ENCODE measurements at regions not wholly inside any gene's neighbourhood (a gene's known extent, or its start where the extent isn't known, plus 50 kb on each side); places are given as distances from the start of the nearest gene placed in this dataset.

GRCh38 chr4:120395746-120396145 is 329.1 kb upstream of the MAD2L1 start:
- ATAC-seq (no peak), DNase-seq (no peak)
- H3K27ac ChIP-seq, result no peak overlapping the region
- H3K4me1 ChIP-seq, result no peaks in the 10 kb centered on the region
- TF ChIP-seq, protein P1, sequence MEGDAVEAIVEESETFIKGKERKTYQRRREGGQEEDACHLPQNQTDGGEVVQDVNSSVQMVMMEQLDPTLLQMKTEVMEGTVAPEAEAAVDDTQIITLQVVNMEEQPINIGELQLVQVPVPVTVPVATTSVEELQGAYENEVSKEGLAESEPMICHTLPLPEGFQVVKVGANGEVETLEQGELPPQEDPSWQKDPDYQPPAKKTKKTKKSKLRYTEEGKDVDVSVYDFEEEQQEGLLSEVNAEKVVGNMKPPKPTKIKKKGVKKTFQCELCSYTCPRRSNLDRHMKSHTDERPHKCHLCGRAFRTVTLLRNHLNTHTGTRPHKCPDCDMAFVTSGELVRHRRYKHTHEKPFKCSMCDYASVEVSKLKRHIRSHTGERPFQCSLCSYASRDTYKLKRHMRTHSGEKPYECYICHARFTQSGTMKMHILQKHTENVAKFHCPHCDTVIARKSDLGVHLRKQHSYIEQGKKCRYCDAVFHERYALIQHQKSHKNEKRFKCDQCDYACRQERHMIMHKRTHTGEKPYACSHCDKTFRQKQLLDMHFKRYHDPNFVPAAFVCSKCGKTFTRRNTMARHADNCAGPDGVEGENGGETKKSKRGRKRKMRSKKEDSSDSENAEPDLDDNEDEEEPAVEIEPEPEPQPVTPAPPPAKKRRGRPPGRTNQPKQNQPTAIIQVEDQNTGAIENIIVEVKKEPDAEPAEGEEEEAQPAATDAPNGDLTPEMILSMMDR (IDR thresholded peaks at IDR 0.05 in 4 of 5, conservative IDR thresholded peaks at IDR 0.05 in 1 of 5), result no peak
- no peak for TF ChIP-seq POLR2A (IDR thresholded peaks at IDR 0.05)
- no peak overlapping the region for H3K4me3 ChIP-seq
- no peaks in the 10 kb centered on the region for H3K9me3 ChIP-seq
- intact Hi-C loops (cut with DNase I; ENCODE audit: low total_unique reads) (no loop called here), in situ Hi-C loops (cut with MboI; ENCODE audit: low sequenced_read_pairs in 4 of 4) (no loop called here)
- no peaks in the 10 kb centered on the region for H3K36me3 ChIP-seq
- H3K27me3 ChIP-seq, result no peaks in the 10 kb centered on the region

DNA sequence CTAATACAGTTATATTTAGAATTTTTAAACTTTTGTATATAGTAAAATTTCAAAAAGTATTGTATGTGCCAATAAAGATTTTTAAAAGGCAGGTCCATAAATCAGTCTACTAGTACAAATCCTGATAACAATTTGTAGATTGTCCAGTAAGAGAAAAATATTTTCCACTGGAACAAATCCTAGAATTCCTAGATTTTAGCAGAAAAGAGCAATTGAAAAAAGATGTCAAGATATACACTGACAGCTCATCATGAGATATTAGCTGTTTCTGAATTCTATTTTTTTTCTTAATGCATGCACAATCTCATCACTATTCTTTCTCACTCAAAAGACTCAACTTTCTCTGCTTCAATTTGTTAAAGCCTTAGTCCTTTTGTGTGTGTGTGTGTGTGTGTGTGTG is 289.2 kb upstream of the MAD2L1 start:
- ATAC-seq, result no peak
- Histone ChIP-seq H3K4me1 (no peaks in the 10 kb centered on the region), H3K36me3 (no peaks in the 10 kb centered on the region), H3K4me3 (no peak overlapping the region), H3K27ac (no peak overlapping the region), H3K9me3 (no peaks in the 10 kb centered on the region), H3K27me3 (no peaks in the 10 kb centered on the region)
- no peak for DNase-seq
- in situ Hi-C loops (cut with MboI; ENCODE audit: low sequenced_read_pairs in 4 of 4), result no loop called here
- intact Hi-C loops (cut with DNase I; ENCODE audit: low total_unique reads), result no loop called here
- TF ChIP-seq, protein P1 (IDR thresholded peaks at IDR 0.05 in 4 of 5, conservative IDR thresholded peaks at IDR 0.05 in 1 of 5), result no peak
- TF ChIP-seq POLR2A (IDR thresholded peaks at IDR 0.05), result no peak

GRCh38 chr4:120354381-120354780 is 287.7 kb upstream of the MAD2L1 start:
- no peaks in the 10 kb centered on the region for H3K36me3 ChIP-seq
- no peak overlapping the region for H3K27ac ChIP-seq
- no peaks in the 10 kb centered on the region for H3K27me3 ChIP-seq
- no peaks in the 10 kb centered on the region for H3K9me3 ChIP-seq
- H3K4me3 ChIP-seq, result no peak overlapping the region
- no peak for ATAC-seq
- TF ChIP-seq, protein P1 (IDR thresholded peaks at IDR 0.05 in 4 of 5, conservative IDR thresholded peaks at IDR 0.05 in 1 of 5), result no peak
- no peak for TF ChIP-seq POLR2A (IDR thresholded peaks at IDR 0.05)
- DNase-seq, result no peak
- no peaks in the 10 kb centered on the region for H3K4me1 ChIP-seq
- in situ Hi-C loops (cut with MboI; ENCODE audit: low sequenced_read_pairs in 4 of 4), result no loop called here
- intact Hi-C loops (cut with DNase I; ENCODE audit: low total_unique reads), result no loop called here

DNA sequence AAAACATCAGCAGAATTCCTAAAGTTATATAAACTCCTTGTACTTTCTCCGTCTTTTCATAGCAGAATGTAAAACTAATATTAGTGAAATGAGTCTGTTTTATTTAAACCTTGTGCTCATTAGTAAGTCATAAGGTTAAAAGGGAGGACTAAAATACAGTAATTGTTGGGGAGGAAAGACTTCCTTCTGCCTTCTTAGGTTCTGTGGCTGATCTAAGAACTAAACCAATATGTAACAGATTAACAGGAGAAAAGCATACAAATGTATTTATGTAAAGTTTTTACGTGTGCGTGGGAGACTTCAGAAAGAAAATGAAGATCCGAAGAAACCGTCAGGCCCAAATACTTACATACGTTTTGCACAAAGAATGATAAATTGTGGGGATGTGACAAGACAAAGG is 286.6 kb upstream of the MAD2L1 start:
- intact Hi-C loops (cut with DNase I; ENCODE audit: low total_unique reads), result no loop called here

DNA sequence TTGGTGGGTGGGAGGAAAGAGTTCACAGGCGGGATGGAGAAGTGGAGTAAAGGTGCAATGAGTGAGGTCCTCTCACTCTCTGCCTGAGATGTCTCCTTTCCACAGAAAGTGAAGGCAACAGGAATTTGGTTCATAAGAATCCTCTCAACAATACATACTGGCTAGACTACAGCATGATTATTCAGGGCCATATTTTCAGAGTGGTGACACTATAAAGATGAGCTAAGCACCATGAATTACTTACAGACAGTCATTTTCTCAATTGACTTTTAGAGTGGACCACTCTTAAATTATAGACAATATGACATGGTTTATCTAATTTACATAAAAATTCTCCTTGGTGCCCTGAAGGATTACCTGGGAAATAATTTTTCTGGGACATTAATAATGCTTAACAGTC is 286.1 kb upstream of the MAD2L1 start:
- Histone ChIP-seq H3K9me3 (no peaks in the 10 kb centered on the region), H3K4me1 (no peaks in the 10 kb centered on the region), H3K27me3 (no peaks in the 10 kb centered on the region), H3K27ac (no peak overlapping the region), H3K4me3 (no peak overlapping the region), H3K36me3 (no peaks in the 10 kb centered on the region)
- intact Hi-C loops (cut with DNase I; ENCODE audit: low total_unique reads) (no loop called here), in situ Hi-C loops (cut with MboI; ENCODE audit: low sequenced_read_pairs in 4 of 4) (no loop called here)
- DNase-seq, result no peak
- no peak for ATAC-seq
- TF ChIP-seq POLR2A (IDR thresholded peaks at IDR 0.05), result no peak
- TF ChIP-seq, protein P1 (IDR thresholded peaks at IDR 0.05 in 4 of 5, conservative IDR thresholded peaks at IDR 0.05 in 1 of 5), result no peak

More for the DNA sequence above, 286.6 kb upstream of the MAD2L1 start:
- no peaks in the 10 kb centered on the region for H3K36me3 ChIP-seq
- DNase-seq, result no peak
- in situ Hi-C loops (cut with MboI; ENCODE audit: low sequenced_read_pairs in 4 of 4), result no loop called here
- no peak for TF ChIP-seq POLR2A (IDR thresholded peaks at IDR 0.05)
- TF ChIP-seq, protein P1 (IDR thresholded peaks at IDR 0.05 in 4 of 5, conservative IDR thresholded peaks at IDR 0.05 in 1 of 5), result no peak
- no peaks in the 10 kb centered on the region for H3K4me1 ChIP-seq
- no peaks in the 10 kb centered on the region for H3K9me3 ChIP-seq
- H3K27me3 ChIP-seq, result no peaks in the 10 kb centered on the region
- no peak overlapping the region for H3K4me3 ChIP-seq
- no peak overlapping the region for H3K27ac ChIP-seq
- no peak for ATAC-seq
